MM.1S (cell line): ENCODE measurements at regions not wholly inside any gene's neighbourhood (a gene's known extent, or its start where the extent isn't known, plus 50 kb on each side); places are given as distances from the start of the nearest gene placed in this dataset.

ENCODE experiments used
- DNase-seq: peaks from one replicate; pipeline ENCODE4 v3.0.0-alpha.2; 2015
- H2AFZ ChIP-seq: fragments of 300-600 bp; sonication (generic); 2 replicates; pipeline ENCODE4 v1.6.0; 2016; ENCODE audit warnings: antibody characterized with exemption, low read length
- H3F3A ChIP-seq: fragments of 300-600 bp; sonication (generic); 2 replicates; pipeline ENCODE4 v1.6.1; 2016; ENCODE audit warnings: mild to moderate bottlenecking, antibody characterized with exemption, low read length, moderate library complexity, mixed read lengths; ENCODE audit not compliant: insufficient read depth
- H3K27ac ChIP-seq: fragments of 300-600 bp; sonication (generic); 2 replicates; pipeline ENCODE4 v1.5.1; 2016; ENCODE audit warnings: mild to moderate bottlenecking, low read length
- H3K27me3 ChIP-seq: fragments of 300-600 bp; sonication (generic); replicated peaks from 2 replicates; pipeline ENCODE4 v1.6.0; 2016; ENCODE audit warnings: low read length; ENCODE audit not compliant: insufficient read depth
- H3K36me3 ChIP-seq: fragments of 300-600 bp; sonication (generic); replicated peaks from 2 replicates; pipeline ENCODE4 v1.6.1; 2016; ENCODE audit warnings: mild to moderate bottlenecking, low read length, mixed read lengths; ENCODE audit not compliant: insufficient read depth
- H3K4me1 ChIP-seq: fragments of 300-600 bp; sonication (generic); 2 replicates; pipeline ENCODE4 v1.6.1; 2016; ENCODE audit warnings: low read length, mixed read lengths
- H3K4me2 ChIP-seq: fragments of 300-600 bp; sonication (generic); 2 replicates; pipeline ENCODE4 v1.6.0; 2016; ENCODE audit warnings: low read depth, low read length
- H3K4me3 ChIP-seq: fragments of 300-600 bp; sonication (generic); 2 replicates; pipeline ENCODE4 v1.5.1; 2016; ENCODE audit warnings: low read length, mixed read lengths
- H3K79me2 ChIP-seq: fragments of 300-600 bp; sonication (generic); 2 replicates; pipeline ENCODE4 v1.6.1; 2016; ENCODE audit warnings: mixed run types, low read length, mixed read lengths
- H3K9ac ChIP-seq: fragments of 300-600 bp; sonication (generic); 2 replicates; pipeline ENCODE4 v1.6.1; 2016; ENCODE audit warnings: low read length, mixed read lengths
- H3K9me2 ChIP-seq: fragments of 300-600 bp; sonication (generic); replicated peaks from 2 replicates; pipeline ENCODE4 v1.6.1; 2016; ENCODE audit warnings: mild to moderate bottlenecking, low read length, mixed read lengths; ENCODE audit not compliant: insufficient read depth
- H3K9me3 ChIP-seq: fragments of 300-600 bp; sonication (generic); replicated peaks from 2 replicates; pipeline ENCODE4 v1.6.1; 2016; ENCODE audit warnings: mild to moderate bottlenecking, low read length, mixed read lengths; ENCODE audit not compliant: insufficient read depth
- H4K20me1 ChIP-seq: fragments of 300-600 bp; sonication (generic); 2 replicates; pipeline ENCODE4 v1.6.1; 2016; ENCODE audit warnings: mild to moderate bottlenecking, low read length, moderate library complexity, mixed read lengths; ENCODE audit not compliant: insufficient read depth
- EZH2 ChIP-seq: fragments of 300-600 bp; sonication (generic); optimal IDR thresholded peaks from 2 replicates; pipeline ENCODE3; 2017; ENCODE audit warnings: low read depth, mild to moderate bottlenecking, antibody characterized with exemption, low read length, mixed read lengths
- EZH2phosphoT487 ChIP-seq: fragments of 300-600 bp; sonication (generic); IDR thresholded peaks from 2 replicates; pipeline ENCODE4 v1.6.1; 2018; ENCODE audit warnings: antibody characterized with exemption, low read length
- TF ChIP-seq, protein P1 (sequence below): fragments of 300-600 bp; sonication (generic); IDR thresholded peaks from 2 replicates; pipeline ENCODE4 v1.5.1; 2016; ENCODE audit warnings: antibody characterized with exemption, low read length, mixed read lengths

DNA sequence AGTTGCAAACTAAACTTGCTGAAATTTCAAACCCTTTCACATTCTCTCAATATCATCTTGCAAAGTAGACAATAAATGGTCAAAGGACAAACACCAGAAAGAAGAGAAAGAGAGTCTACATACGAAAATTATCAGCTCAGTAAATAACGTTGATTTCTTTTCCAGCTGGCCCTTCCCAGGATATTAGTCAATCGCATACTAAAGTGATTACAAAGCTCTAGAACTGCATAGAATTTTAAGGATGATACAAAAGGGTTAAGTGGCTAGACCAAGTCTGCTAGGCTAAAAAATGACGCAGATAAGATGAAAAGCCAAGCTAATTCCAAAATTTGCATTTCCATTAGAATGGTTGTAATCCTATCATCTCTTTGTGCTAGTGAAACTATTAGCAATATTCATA lies 405.7 kb downstream of the FBXO15 start:
- DNase-seq: no peak
- no peaks in the 10 kb centered on the region for H4K20me1 ChIP-seq
- TF ChIP-seq, protein P1, sequence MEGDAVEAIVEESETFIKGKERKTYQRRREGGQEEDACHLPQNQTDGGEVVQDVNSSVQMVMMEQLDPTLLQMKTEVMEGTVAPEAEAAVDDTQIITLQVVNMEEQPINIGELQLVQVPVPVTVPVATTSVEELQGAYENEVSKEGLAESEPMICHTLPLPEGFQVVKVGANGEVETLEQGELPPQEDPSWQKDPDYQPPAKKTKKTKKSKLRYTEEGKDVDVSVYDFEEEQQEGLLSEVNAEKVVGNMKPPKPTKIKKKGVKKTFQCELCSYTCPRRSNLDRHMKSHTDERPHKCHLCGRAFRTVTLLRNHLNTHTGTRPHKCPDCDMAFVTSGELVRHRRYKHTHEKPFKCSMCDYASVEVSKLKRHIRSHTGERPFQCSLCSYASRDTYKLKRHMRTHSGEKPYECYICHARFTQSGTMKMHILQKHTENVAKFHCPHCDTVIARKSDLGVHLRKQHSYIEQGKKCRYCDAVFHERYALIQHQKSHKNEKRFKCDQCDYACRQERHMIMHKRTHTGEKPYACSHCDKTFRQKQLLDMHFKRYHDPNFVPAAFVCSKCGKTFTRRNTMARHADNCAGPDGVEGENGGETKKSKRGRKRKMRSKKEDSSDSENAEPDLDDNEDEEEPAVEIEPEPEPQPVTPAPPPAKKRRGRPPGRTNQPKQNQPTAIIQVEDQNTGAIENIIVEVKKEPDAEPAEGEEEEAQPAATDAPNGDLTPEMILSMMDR: no peak
- no peak for TF ChIP-seq EZH2phosphoT487
- TF ChIP-seq EZH2: no peak

DNA sequence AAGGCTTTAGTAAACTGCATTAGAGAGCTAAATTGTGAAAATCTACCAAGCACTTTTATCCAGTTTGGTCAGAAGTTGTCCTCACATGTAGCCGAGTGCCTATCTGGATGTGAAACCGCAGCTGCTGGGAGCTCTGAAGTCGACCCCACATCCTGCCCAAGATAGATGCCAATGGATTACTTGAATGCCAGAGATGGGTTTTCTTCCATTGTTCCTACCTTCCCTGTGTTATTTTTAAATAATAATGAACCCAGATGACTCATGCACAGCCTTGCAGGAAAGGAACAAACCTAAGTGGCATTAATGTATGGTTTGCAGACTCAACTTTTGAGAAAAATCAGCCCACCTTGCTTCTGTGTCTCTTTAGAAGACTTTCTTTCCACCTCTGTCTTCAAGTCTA lies 408.5 kb downstream of the FBXO15 start:
- Histone ChIP-seq H4K20me1 (no peaks in the 10 kb centered on the region), H3K27me3 (no peaks in the 10 kb centered on the region), H2AFZ (no peak overlapping the region), H3K9me3 (no peaks in the 10 kb centered on the region), H3K36me3 (no peaks in the 10 kb centered on the region), H3K4me2 (no peak overlapping the region), H3K79me2 (no peaks in the 10 kb centered on the region), H3F3A (no peaks in the 10 kb centered on the region), H3K9ac (no peak overlapping the region), H3K9me2 (no peaks in the 10 kb centered on the region), H3K4me1 (no peaks in the 10 kb centered on the region), H3K27ac (no peak overlapping the region), H3K4me3 (no peak overlapping the region)
- DNase-seq: no peak
- TF ChIP-seq EZH2phosphoT487: no peak
- TF ChIP-seq EZH2: no peak
- TF ChIP-seq, protein P1: no peak

More for the DNA sequence above, 405.7 kb downstream of the FBXO15 start:
- Histone ChIP-seq H3K36me3 (no peaks in the 10 kb centered on the region), H3K9ac (no peak overlapping the region), H3K9me2 (no peaks in the 10 kb centered on the region), H3K27ac (no peak overlapping the region), H3F3A (no peaks in the 10 kb centered on the region), H3K9me3 (no peaks in the 10 kb centered on the region), H3K4me2 (no peak overlapping the region), H2AFZ (no peak overlapping the region), H3K27me3 (no peaks in the 10 kb centered on the region), H3K79me2 (no peaks in the 10 kb centered on the region), H3K4me3 (no peak overlapping the region), H3K4me1 (no peaks in the 10 kb centered on the region)

DNA sequence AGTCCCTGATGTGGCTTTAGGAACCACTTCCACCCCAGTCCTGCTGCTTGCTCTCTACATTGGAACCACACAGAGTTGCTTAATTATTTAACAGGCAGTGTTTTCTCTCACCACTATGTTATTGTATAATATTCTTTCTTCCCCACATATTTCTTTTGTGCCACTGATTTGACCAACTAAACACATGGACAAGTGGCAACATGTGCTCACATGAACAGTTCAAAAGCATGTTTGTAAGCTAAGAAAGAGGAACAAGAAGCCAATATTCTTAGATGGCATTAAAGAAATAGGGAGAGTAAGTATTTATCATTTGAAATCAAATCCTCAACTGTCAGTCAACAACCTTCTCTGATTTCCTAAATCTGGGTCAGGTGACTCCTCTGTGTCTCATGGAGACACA lies 409.6 kb downstream of the FBXO15 start:
- no peak for DNase-seq
- Histone ChIP-seq H3K36me3 (no peaks in the 10 kb centered on the region), H3K4me2 (no peak overlapping the region), H3K4me3 (no peak overlapping the region), H3K27ac (no peak overlapping the region), H4K20me1 (no peaks in the 10 kb centered on the region), H3K4me1 (no peaks in the 10 kb centered on the region), H2AFZ (no peak overlapping the region), H3K9me2 (no peaks in the 10 kb centered on the region), H3K27me3 (no peaks in the 10 kb centered on the region), H3F3A (no peaks in the 10 kb centered on the region), H3K79me2 (no peaks in the 10 kb centered on the region), H3K9ac (no peak overlapping the region), H3K9me3 (no peaks in the 10 kb centered on the region)
- TF ChIP-seq EZH2 (no peak), EZH2phosphoT487 (no peak)
- TF ChIP-seq, protein P1: no peak
